Right lobe of liver (tissue), 4 donors: ENCODE measurements at regions not wholly inside any gene's neighbourhood (a gene's known extent, or its start where the extent isn't known, plus 50 kb on each side); places are given as distances from the start of the nearest gene placed in this dataset.

Experiments
- POLR2A ChIP-seq: fragments of 450-650 bp; IDR thresholded peaks from one replicate; pipeline ENCODE4 v1.6.1; 2017; ENCODE audit warnings: antibody characterized with exemption, mild to moderate bottlenecking
- TF ChIP-seq, protein P1 (sequence below), 4 donors: fragments of 200-600 bp in 3 of 4; fragments of 450-650 bp in 1 of 4; IDR thresholded peaks; one replicate each; pipeline versions ENCODE4 v1.5.1 to v1.8.0; 2016 to 2022; ENCODE audit warnings: antibody characterized with exemption in 4 of 4, mild to moderate bottlenecking in 2 of 4
- donor health status: DM: no; HTN: no; CAD: no.
- donor health status: DM: no; HTN: no; CAD: no.
- donor health status: DM: no; HTN: yes; CAD: no.

DNA sequence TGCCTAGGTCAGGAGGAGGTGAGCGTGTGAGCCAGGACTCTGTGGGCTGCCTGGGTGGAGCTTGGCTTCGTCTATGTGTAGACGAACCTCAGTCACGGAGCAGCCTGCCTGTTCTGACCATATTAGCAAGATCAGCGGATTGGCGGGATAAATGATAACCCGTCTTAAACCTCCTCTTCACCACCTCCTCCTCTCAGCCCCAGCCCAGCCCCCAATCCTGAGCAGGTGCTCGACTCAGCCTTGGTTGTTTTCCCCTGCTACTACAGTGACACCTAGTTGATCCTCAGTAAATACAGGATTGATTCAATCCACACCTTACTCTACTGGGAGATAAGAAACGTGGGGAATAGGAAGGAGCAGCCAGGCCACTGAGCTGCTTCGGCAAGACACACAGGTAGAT, 286.1 kb downstream of the IRX2 start:
- TF ChIP-seq, protein P1, sequence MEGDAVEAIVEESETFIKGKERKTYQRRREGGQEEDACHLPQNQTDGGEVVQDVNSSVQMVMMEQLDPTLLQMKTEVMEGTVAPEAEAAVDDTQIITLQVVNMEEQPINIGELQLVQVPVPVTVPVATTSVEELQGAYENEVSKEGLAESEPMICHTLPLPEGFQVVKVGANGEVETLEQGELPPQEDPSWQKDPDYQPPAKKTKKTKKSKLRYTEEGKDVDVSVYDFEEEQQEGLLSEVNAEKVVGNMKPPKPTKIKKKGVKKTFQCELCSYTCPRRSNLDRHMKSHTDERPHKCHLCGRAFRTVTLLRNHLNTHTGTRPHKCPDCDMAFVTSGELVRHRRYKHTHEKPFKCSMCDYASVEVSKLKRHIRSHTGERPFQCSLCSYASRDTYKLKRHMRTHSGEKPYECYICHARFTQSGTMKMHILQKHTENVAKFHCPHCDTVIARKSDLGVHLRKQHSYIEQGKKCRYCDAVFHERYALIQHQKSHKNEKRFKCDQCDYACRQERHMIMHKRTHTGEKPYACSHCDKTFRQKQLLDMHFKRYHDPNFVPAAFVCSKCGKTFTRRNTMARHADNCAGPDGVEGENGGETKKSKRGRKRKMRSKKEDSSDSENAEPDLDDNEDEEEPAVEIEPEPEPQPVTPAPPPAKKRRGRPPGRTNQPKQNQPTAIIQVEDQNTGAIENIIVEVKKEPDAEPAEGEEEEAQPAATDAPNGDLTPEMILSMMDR (IDR thresholded peaks at IDR 0.05), result no peak
- no peak for TF ChIP-seq POLR2A
